DND-41 (cell line): ENCODE measurements at regions not wholly inside any gene's neighbourhood (a gene's known extent, or its start where the extent isn't known, plus 50 kb on each side); places are given as distances from the start of the nearest gene placed in this dataset.
"Not testable (repeated sequence)": the region's sequence is repeated elsewhere in the genome, so short reads cannot be mapped to it uniquely, and the experiment has no call there.

Experiments
- CTCF ChIP-seq: IDR thresholded peaks from 2 replicates; pipeline ENCODE4 v1.5.1; 2012; ENCODE audit warnings: borderline replicate concordance, low read length, moderate library complexity, mild to moderate bottlenecking; ENCODE audit not compliant: poor library complexity, severe bottlenecking; ENCODE audit errors: extremely low read depth
- EZH2 ChIP-seq: IDR thresholded peaks from 3 replicates; pipeline ENCODE4 v1.6.1; 2012; ENCODE audit warnings: borderline replicate concordance, low read depth, mild to moderate bottlenecking, moderate library complexity, low read length, inconsistent platforms; ENCODE audit not compliant: severe bottlenecking

- TF ChIP-seq CTCF, EZH2: not testable (repeated sequence)
Measured at GRCh38 chr1:78310261-78310660, 180.5 kb upstream of the PTGFR start.
